ENCODE measurements at regions not wholly inside any gene's neighbourhood (a gene's known extent, or its start where the extent isn't known, plus 50 kb on each side); places are given as distances from the start of the nearest gene placed in this dataset.

DNA sequence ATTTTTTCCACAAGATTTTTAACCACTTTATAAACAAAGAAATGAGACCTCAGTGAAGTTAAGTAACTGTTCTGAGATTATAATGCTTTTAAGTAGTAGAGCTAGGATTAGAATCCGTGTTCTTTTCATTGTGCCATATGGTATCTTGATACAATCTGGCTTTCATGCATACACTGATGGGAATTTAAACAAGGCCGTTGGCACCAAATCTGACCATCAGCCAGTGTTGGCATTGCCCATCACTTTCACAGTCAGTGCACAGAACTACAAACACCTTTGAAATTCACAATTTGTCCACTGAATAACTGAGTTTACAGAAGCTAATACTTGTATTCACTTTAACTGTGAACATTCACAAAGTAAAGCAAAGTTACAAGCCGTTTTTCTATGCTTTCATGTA lies 1228.0 kb downstream of the TBC1D22A start:
- Histone ChIP-seq H3K4me3 (no peak overlapping the region), H3K27me3 (ENCODE audit: insufficient read depth in 3 of 3, low read length in 2 of 3) (peaks cover 0 to 3% (median 0%) of the 10 kb centered on the region in 3 donors), H3K9me3 (no peaks in the 10 kb centered on the region), H3K4me1 (no peaks in the 10 kb centered on the region), H3K36me3 (ENCODE audit: insufficient read depth in 1 of 2, low read depth in 1 of 2) (no peaks in the 10 kb centered on the region), H3K27ac (no peak overlapping the region)
- no peak for ATAC-seq
- intact Hi-C loops (cut with DNase I): no loop called here
- WGBS, 3 donors: 17 to 28% (median 22%) methylated on average over 3 of the region's 3 CpGs
- TF ChIP-seq, protein P1, sequence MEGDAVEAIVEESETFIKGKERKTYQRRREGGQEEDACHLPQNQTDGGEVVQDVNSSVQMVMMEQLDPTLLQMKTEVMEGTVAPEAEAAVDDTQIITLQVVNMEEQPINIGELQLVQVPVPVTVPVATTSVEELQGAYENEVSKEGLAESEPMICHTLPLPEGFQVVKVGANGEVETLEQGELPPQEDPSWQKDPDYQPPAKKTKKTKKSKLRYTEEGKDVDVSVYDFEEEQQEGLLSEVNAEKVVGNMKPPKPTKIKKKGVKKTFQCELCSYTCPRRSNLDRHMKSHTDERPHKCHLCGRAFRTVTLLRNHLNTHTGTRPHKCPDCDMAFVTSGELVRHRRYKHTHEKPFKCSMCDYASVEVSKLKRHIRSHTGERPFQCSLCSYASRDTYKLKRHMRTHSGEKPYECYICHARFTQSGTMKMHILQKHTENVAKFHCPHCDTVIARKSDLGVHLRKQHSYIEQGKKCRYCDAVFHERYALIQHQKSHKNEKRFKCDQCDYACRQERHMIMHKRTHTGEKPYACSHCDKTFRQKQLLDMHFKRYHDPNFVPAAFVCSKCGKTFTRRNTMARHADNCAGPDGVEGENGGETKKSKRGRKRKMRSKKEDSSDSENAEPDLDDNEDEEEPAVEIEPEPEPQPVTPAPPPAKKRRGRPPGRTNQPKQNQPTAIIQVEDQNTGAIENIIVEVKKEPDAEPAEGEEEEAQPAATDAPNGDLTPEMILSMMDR (IDR thresholded peaks at IDR 0.05): no peak
- no peak for DNase-seq

DNA sequence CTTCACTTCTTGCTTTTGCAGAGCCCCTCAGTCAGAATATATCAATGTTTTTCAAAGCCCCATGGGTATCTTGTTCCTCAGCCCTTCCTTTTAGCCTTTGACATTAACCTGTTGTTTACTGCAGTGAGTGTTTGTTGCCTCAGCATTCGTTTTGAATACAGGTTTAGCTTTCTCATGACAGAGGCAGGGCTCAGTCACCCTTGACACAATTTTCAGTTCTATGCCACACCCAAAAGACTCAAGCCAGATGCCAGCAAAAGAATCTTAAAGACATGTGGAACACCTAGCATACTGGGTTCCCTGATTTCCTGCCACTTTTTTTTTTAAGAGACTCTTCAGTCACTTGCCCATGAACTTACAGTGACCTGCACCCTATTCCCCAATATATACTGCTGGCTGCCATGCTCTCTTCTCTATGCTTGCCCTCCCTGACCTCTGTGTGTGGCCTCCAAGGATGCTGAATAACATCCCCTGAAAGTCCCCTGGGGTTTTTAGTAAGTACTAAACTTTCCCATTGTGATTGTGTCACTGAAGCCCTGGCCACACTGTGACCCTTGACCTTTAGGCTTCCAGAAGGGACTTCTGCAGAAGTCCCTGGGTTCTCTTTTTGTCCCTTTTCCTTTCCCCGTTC lies 1225.5 kb downstream of the TBC1D22A start:
- TF ChIP-seq, protein P1 (IDR thresholded peaks at IDR 0.05): no peak

DNA sequence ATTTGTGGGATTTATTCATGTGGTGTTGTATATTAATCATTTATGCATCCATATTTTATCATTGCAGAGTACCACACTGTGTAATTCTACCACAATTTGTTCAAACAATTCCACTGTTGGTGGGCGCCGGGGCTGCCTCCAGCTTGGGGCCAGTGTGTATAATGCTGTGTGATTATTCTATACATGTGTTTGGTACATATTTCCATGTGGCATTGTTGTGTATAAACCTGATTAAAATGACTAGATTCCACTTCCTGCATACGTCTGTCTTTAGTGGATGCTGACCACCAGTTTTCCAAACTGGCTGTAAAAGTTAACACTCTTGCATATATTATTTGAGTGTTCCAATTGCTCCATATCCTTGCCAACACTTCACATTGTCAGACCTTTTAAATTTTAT lies 1213.8 kb downstream of the TBC1D22A start:
- Histone ChIP-seq H3K4me1 (no peaks in the 10 kb centered on the region), H3K27ac (no peak overlapping the region), H3K36me3 (ENCODE audit: insufficient read depth in 1 of 2, low read depth in 1 of 2) (no peaks in the 10 kb centered on the region), H3K4me3 (no peak overlapping the region), H3K27me3 (ENCODE audit: insufficient read depth in 3 of 3, low read length in 2 of 3) (peaks cover 0 to 3% (median 0%) of the 10 kb centered on the region in 3 donors), H3K9me3 (peaks cover 8% of the 10 kb centered on the region)
- intact Hi-C loops (cut with DNase I): no loop called here
- WGBS, 3 donors: 75 to 85% (median 81%) methylated on average over 3 of the region's 3 CpGs
- ATAC-seq (no peak), DNase-seq (no peak)
- TF ChIP-seq, protein P1 (IDR thresholded peaks at IDR 0.05): no peak

More for the DNA sequence above, 1225.5 kb downstream of the TBC1D22A start:
- no peak for DNase-seq
- intact Hi-C loops (cut with DNase I): no loop called here
- WGBS, 3 donors: 37 to 50% (median 48%) methylated on average over 2 of the region's 2 CpGs
- H3K4me1 ChIP-seq: no peaks in the 10 kb centered on the region
- no peak overlapping the region for H3K4me3 ChIP-seq
- no peaks in the 10 kb centered on the region for H3K9me3 ChIP-seq
- ATAC-seq: no peak
- H3K27ac ChIP-seq: no peak overlapping the region
- no peaks in the 10 kb centered on the region for H3K36me3 ChIP-seq (ENCODE audit: insufficient read depth in 1 of 2, low read depth in 1 of 2)
- H3K27me3 ChIP-seq (ENCODE audit: insufficient read depth in 3 of 3, low read length in 2 of 3): peaks cover 0 to 3% (median 0%) of the 10 kb centered on the region in 3 donors

DNA sequence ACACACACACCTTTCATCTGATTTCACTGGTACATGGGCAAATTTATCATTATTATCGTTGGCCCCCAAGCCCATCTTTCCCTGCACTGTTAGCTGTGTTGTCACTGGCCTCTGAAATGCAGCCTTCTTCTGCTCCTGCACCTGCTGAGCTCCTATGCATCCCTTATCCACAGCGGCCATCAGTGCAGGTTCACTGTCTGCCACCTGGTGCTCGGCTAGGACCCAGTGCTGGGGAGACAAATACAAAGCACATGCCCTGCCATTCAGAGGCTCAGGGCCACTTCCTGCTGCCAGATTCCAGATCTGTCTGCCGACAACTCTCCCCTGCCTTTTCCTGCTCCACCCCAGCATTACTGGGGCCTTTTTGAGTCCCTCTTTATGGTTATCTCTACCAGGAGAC lies 1205.4 kb downstream of the TBC1D22A start:
- intact Hi-C loops (cut with DNase I): no loop called here
- 56 to 59% (median 59%) methylated on average over 4 of the region's 4 CpGs for WGBS, 3 donors
- no peaks in the 10 kb centered on the region for H3K4me1 ChIP-seq
- H3K9me3 ChIP-seq: no peaks in the 10 kb centered on the region
- DNase-seq (no peak), ATAC-seq (no peak)
- H3K27me3 ChIP-seq (ENCODE audit: insufficient read depth in 3 of 3, low read length in 2 of 3): peaks cover 1 to 3% (median 2%) of the 10 kb centered on the region in 3 donors
- H3K4me3 ChIP-seq: no peak overlapping the region
- TF ChIP-seq, protein P1 (IDR thresholded peaks at IDR 0.05): no peak
- H3K27ac ChIP-seq: no peak overlapping the region
- H3K36me3 ChIP-seq (ENCODE audit: insufficient read depth in 1 of 2, low read depth in 1 of 2): no peaks in the 10 kb centered on the region

DNA sequence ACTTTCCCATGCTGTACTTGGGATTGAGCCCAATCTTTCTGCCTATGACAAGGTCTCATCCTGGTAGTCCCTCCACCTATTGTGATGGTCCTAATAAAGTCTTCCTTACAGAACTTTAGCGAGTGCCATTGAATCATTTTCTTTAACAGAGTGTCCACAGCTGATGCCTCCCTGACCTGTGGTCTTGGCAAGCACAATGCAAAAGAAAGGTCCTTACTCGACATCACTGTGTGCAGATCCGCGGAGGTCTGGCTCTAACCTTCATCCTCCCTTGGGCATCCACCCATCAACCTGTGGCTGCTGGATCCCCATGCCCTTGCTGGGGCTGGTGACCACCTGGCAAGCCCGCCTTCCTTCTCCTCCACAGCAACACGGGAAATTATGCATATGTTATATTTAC lies 1203.9 kb downstream of the TBC1D22A start:
- ATAC-seq (no peak), DNase-seq (no peak)
- no peak overlapping the region for H3K27ac ChIP-seq
- H3K36me3 ChIP-seq (ENCODE audit: insufficient read depth in 1 of 2, low read depth in 1 of 2): no peaks in the 10 kb centered on the region
- WGBS, 3 donors: 84 to 87% (median 85%) methylated on average over 6 of the region's 6 CpGs
- no peak overlapping the region for H3K4me3 ChIP-seq
- H3K27me3 ChIP-seq (ENCODE audit: insufficient read depth in 3 of 3, low read length in 2 of 3): peaks cover 0 to 2% (median 2%) of the 10 kb centered on the region in 3 donors
- no peaks in the 10 kb centered on the region for H3K4me1 ChIP-seq
- no peaks in the 10 kb centered on the region for H3K9me3 ChIP-seq
- intact Hi-C loops (cut with DNase I): no loop called here
- TF ChIP-seq, protein P1 (IDR thresholded peaks at IDR 0.05): no peak

Measured in psoas muscle (tissue), 7 donors.